Testis (tissue), 2 donors: ENCODE measurements at regions not wholly inside any gene's neighbourhood (a gene's known extent, or its start where the extent isn't known, plus 50 kb on each side); places are given as distances from the start of the nearest gene placed in this dataset.

Source experiments
- DNase-seq: peaks from one replicate; pipeline ENCODE4 v3.0.0-alpha.2; 2019
- H3K27ac ChIP-seq, 2 donors: fragments of 200-600 bp; sonication (generic); one replicate each; pipeline ENCODE4 v1.5.1; 2019
- H3K27me3 ChIP-seq: fragments of 200-600 bp; sonication (generic); one replicate; pipeline ENCODE4 v1.5.1; 2019
- H3K36me3 ChIP-seq: fragments of 200-600 bp; sonication (generic); one replicate; pipeline ENCODE4 v1.5.1; 2017; ENCODE audit warnings: low read depth; ENCODE audit errors: missing control alignments
- H3K4me1 ChIP-seq: fragments of 200-600 bp; sonication (generic); one replicate; pipeline ENCODE4 v1.5.1; 2019
- H3K4me3 ChIP-seq, 2 donors: fragments of 200-600 bp; sonication (generic); one replicate each; pipeline ENCODE4 v1.5.1; 2017 to 2019
- H3K9me3 ChIP-seq: fragments of 200-600 bp; sonication (generic); one replicate; pipeline ENCODE4 v1.5.1; 2017
- POLR2A ChIP-seq: fragments of 450-650 bp; IDR thresholded peaks from one replicate; pipeline ENCODE4 v1.6.1; 2017; ENCODE audit warnings: antibody characterized with exemption, mild to moderate bottlenecking, moderate library complexity
- WGBS, 2 donors: methylation state at CpG; one replicate each; pipeline ENCODE4 v1.1.5; 2018; 5-methylcytosine and 5-hydroxymethylcytosine counted together
- intact Hi-C: fragments of 100-400 bp; cut with DNase I; formaldehyde crosslinking; loops from one replicate; pipeline ENCODE4 v1.15.1; 2023; ENCODE audit warnings: low total_unique reads
- TF ChIP-seq, protein P1 (sequence below), 3 experiments: fragments of 450-650 bp in 2 of 3; fragments of 200-600 bp in 1 of 3; sonication (generic) in 1 of 3; IDR thresholded peaks; one replicate each; pipeline ENCODE4 v1.5.1; 2016 to 2019; ENCODE audit warnings: antibody characterized with exemption in 3 of 3, mild to moderate bottlenecking in 2 of 3, moderate library complexity in 1 of 3

- Histone ChIP-seq H3K4me3 (no peak overlapping the region), H3K36me3 (no peaks in the 10 kb centered on the region), H3K4me1 (peaks cover 25% of the 10 kb centered on the region), H3K27me3 (no peaks in the 10 kb centered on the region), H3K9me3 (no peaks in the 10 kb centered on the region), H3K27ac (no peak overlapping the region)
- TF ChIP-seq, protein P1, sequence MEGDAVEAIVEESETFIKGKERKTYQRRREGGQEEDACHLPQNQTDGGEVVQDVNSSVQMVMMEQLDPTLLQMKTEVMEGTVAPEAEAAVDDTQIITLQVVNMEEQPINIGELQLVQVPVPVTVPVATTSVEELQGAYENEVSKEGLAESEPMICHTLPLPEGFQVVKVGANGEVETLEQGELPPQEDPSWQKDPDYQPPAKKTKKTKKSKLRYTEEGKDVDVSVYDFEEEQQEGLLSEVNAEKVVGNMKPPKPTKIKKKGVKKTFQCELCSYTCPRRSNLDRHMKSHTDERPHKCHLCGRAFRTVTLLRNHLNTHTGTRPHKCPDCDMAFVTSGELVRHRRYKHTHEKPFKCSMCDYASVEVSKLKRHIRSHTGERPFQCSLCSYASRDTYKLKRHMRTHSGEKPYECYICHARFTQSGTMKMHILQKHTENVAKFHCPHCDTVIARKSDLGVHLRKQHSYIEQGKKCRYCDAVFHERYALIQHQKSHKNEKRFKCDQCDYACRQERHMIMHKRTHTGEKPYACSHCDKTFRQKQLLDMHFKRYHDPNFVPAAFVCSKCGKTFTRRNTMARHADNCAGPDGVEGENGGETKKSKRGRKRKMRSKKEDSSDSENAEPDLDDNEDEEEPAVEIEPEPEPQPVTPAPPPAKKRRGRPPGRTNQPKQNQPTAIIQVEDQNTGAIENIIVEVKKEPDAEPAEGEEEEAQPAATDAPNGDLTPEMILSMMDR (IDR thresholded peaks at IDR 0.05): no peak
- no peak for TF ChIP-seq POLR2A
- 77 to 80% methylated on average over 5 of the region's 5 CpGs for WGBS, 2 donors
- intact Hi-C loops: no loop called here
- DNase-seq: no peak
Measured at GRCh38 chr2:8239531-8240088, 442.2 kb upstream of the ID2 start.

DNA sequence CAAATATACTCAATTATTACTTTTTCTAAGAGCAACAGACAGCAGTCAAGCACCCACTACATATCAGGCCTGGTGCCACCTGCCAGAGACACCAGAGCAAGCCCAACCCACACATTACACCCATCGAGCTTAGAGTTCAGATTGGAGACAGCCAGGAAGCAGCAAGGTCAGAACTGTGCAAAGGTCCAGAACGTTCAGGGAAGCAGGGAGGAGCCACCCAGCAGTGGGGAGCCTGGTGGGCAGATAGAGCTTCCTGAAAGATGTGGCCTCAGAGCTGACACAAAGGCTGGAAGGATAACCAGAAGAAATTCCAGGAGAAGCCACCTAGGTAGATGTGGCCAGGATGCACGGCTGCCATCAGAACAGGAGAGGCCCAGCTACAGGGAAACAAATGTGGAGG, 440.5 kb upstream of the ID2 start:
- Histone ChIP-seq H3K9me3 (no peaks in the 10 kb centered on the region), H3K36me3 (no peaks in the 10 kb centered on the region), H3K4me3 (no peak overlapping the region), H3K27ac (no peak overlapping the region), H3K27me3 (no peaks in the 10 kb centered on the region), H3K4me1 (peaks cover 15% of the 10 kb centered on the region)
- WGBS, 2 donors: 36 to 42% methylated on average over 3 of the region's 3 CpGs
- no peak for DNase-seq
- TF ChIP-seq POLR2A: no peak
- TF ChIP-seq, protein P1 (IDR thresholded peaks at IDR 0.05): no peak
- intact Hi-C loops: no loop called here

DNA sequence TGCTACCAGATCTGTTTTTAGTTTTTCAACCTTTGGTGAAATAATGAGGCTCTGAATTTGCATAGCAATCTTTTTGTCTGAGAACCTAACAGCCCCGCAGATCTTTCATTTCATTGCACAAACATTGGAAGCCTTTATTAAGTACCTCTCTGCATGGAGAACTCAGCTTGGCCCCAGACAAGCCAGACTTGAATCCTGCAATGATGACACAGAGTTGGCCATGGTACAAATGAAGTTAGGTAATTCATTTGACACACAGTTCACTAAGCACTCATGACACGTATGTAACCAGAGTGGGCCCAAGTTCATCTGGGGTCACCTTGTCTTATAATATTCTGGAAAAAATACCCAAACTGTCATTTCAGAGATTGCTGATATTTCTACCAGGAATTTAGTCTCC, 439.1 kb upstream of the ID2 start:
- DNase-seq: no peak
- no peak overlapping the region for H3K4me3 ChIP-seq
- TF ChIP-seq, protein P1 (IDR thresholded peaks at IDR 0.05): no peak
- TF ChIP-seq POLR2A: no peak
- intact Hi-C loops: no loop called here
- H3K9me3 ChIP-seq: no peaks in the 10 kb centered on the region
- H3K27me3 ChIP-seq: no peaks in the 10 kb centered on the region
- H3K27ac ChIP-seq: no peak overlapping the region
- WGBS, 2 donors: 56 to 67% methylated on average over 2 of the region's 2 CpGs
- no peaks in the 10 kb centered on the region for H3K36me3 ChIP-seq
- H3K4me1 ChIP-seq: peaks cover 12% of the 10 kb centered on the region

- 87 to 97% methylated on average over 5 of the region's 5 CpGs for WGBS, 2 donors
- Histone ChIP-seq H3K27ac (no peak overlapping the region), H3K4me3 (no peak overlapping the region), H3K27me3 (no peaks in the 10 kb centered on the region), H3K36me3 (no peaks in the 10 kb centered on the region), H3K4me1 (peaks cover 10% of the 10 kb centered on the region), H3K9me3 (no peaks in the 10 kb centered on the region)
- TF ChIP-seq POLR2A: no peak
- TF ChIP-seq, protein P1 (IDR thresholded peaks at IDR 0.05): no peak
- intact Hi-C loops: no loop called here
- no peak for DNase-seq
Measured at GRCh38 chr2:8243748-8244400, 438.0 kb upstream of the ID2 start.

DNA sequence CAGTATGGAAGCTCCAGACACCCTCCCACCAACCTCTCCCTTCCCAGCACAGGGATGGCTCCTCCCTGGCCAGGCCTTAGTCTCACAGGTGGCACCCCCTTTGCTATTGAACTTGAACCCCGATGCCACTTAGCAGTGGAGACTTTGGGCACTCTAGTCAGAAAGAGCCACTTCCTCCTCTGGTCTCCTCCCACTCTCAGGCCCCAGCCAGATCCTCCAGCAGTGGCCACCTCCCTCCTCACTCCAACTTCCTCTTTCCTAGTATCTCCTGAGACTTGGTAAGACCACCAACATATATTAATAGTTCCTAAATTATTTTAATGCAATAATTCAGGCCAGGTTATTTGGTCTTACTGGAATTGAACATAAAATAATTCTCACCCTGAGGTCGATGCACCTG, 437.2 kb upstream of the ID2 start:
- Histone ChIP-seq H3K4me1 (peaks cover 6% of the 10 kb centered on the region), H3K36me3 (no peaks in the 10 kb centered on the region), H3K9me3 (no peaks in the 10 kb centered on the region), H3K4me3 (no peak overlapping the region), H3K27ac (no peak overlapping the region), H3K27me3 (no peaks in the 10 kb centered on the region)
- TF ChIP-seq, protein P1 (IDR thresholded peaks at IDR 0.05): no peak
- no peak for TF ChIP-seq POLR2A
- intact Hi-C loops: no loop called here
- DNase-seq: no peak
- WGBS, 2 donors: 90 to 92% methylated on average over 2 of the region's 2 CpGs
